Calu3 (cell line): ENCODE measurements at regions not wholly inside any gene's neighbourhood (a gene's known extent, or its start where the extent isn't known, plus 50 kb on each side); places are given as distances from the start of the nearest gene placed in this dataset.

Experiments
- BruUV-seq: library from RNA; stranded (reverse); fragments of 400-500 nt; replicated peaks from 2 replicates; lab custom pipeline; 2021; lab: Mats Ljungman, UMichigan
- CTCF ChIA-PET: fragments of 300-600 bp; sonication (Branson Sonifier 250); formaldehyde crosslinking; loops from one replicate; lab custom pipeline; 2022; ENCODE audit warnings: antibody characterized with exemption; lab: Charles Lee
- DNase-seq: peaks from one replicate; pipeline ENCODE4 v3.0.0; 2022
- H3K27ac Mint-ChIP-seq: one replicate; pipeline ENCODE4 v1.8.0; 2022; ENCODE audit warnings: mixed read lengths; ENCODE audit not compliant: unreplicated experiment
- H3K27me3 Mint-ChIP-seq: one replicate; pipeline ENCODE4 v1.8.0; 2022; ENCODE audit warnings: mixed read lengths; ENCODE audit not compliant: unreplicated experiment
- H3K36me3 Mint-ChIP-seq: one replicate; pipeline ENCODE4 v1.8.0; 2022; ENCODE audit warnings: mild to moderate bottlenecking, moderate library complexity, mixed read lengths; ENCODE audit not compliant: insufficient read depth, unreplicated experiment
- H3K4me1 Mint-ChIP-seq: one replicate; pipeline ENCODE4 v1.8.0; 2022; ENCODE audit warnings: mild to moderate bottlenecking, low read depth, mixed read lengths; ENCODE audit not compliant: unreplicated experiment
- H3K4me3 Mint-ChIP-seq: one replicate; pipeline ENCODE4 v1.8.0; 2022; ENCODE audit warnings: mild to moderate bottlenecking, low read depth, moderate library complexity, mixed read lengths; ENCODE audit not compliant: unreplicated experiment
- H3K9me3 Mint-ChIP-seq: one replicate; pipeline ENCODE4 v1.8.0; 2022; ENCODE audit warnings: low read depth, mixed read lengths; ENCODE audit not compliant: unreplicated experiment
- CTCF ChIP-seq: fragments of 200-600 bp; IDR thresholded peaks from one replicate; pipeline ENCODE4 v1.8.0; 2022; ENCODE audit warnings: antibody characterized with exemption; ENCODE audit not compliant: unreplicated experiment
- intact Hi-C: fragments of 100-400 bp; cut with micrococcal nuclease; formaldehyde crosslinking; loops from one replicate; pipeline ENCODE4 v1.10.0; 2022; ENCODE audit not compliant: unreplicated experiment

- Mint-ChIP-seq H3K4me3 (no peak overlapping the region), H3K27ac (no peak overlapping the region), H3K27me3 (no peaks in the 10 kb centered on the region), H3K9me3 (peaks cover 5% of the 10 kb centered on the region), H3K4me1 (no peaks in the 10 kb centered on the region), H3K36me3 (no peaks in the 10 kb centered on the region)
- intact Hi-C loops: no loop called here
- no peak for TF ChIP-seq CTCF
- no TSS peak for BruUV-seq
- DNase-seq: no peak
- CTCF ChIA-PET: interaction anchor here (0.6 kb wide), 1 partner anchor 114 kb away, joined by 3 read pairs; no protein-coding TSS in a partner anchor
These were observed 1364.4 kb downstream of the STIM2 start for GRCh38 chr4:28225050-28225449.

GRCh38 chr4:28225689-28226353 is 1365.2 kb downstream of the STIM2 start:
- Mint-ChIP-seq H3K4me1 (no peaks in the 10 kb centered on the region), H3K4me3 (no peak overlapping the region), H3K36me3 (no peaks in the 10 kb centered on the region), H3K9me3 (peaks cover 5% of the 10 kb centered on the region), H3K27ac (no peak overlapping the region), H3K27me3 (no peaks in the 10 kb centered on the region)
- TF ChIP-seq CTCF: no peak
- CTCF ChIA-PET: interaction anchor here (0.6 kb wide), 1 partner anchor 115 kb away, joined by 3 read pairs; no protein-coding TSS in a partner anchor
- no peak for DNase-seq
- no TSS peak for BruUV-seq
- intact Hi-C loops: no loop called here

GRCh38 chr4:28226962-28227361 is 1366.3 kb downstream of the STIM2 start:
- Mint-ChIP-seq H3K4me3 (no peak overlapping the region), H3K27me3 (no peaks in the 10 kb centered on the region), H3K9me3 (peaks cover 5% of the 10 kb centered on the region), H3K27ac (no peak overlapping the region), H3K4me1 (no peaks in the 10 kb centered on the region), H3K36me3 (no peaks in the 10 kb centered on the region)
- intact Hi-C loops: no loop called here
- no TSS peak for BruUV-seq
- CTCF ChIA-PET: no interaction called here
- no peak for TF ChIP-seq CTCF
- no peak for DNase-seq

- no peaks in the 10 kb centered on the region for H3K4me1 Mint-ChIP-seq
These were observed 1367.1 kb downstream of the STIM2 start for GRCh38 chr4:28227764-28228163.

More at GRCh38 chr4:28227764-28228163, 1367.1 kb downstream of the STIM2 start:
- TF ChIP-seq CTCF: no peak
- no peak overlapping the region for H3K27ac Mint-ChIP-seq
- BruUV-seq: no TSS peak
- no peak for DNase-seq
- no peak overlapping the region for H3K4me3 Mint-ChIP-seq
- intact Hi-C loops: no loop called here
- H3K9me3 Mint-ChIP-seq: peaks cover 3% of the 10 kb centered on the region
- CTCF ChIA-PET: no interaction called here
- no peaks in the 10 kb centered on the region for H3K27me3 Mint-ChIP-seq
- no peaks in the 10 kb centered on the region for H3K36me3 Mint-ChIP-seq
